H1 (cell line): ENCODE measurements at regions not wholly inside any gene's neighbourhood (a gene's known extent, or its start where the extent isn't known, plus 50 kb on each side); places are given as distances from the start of the nearest gene placed in this dataset.

Experiments used
- CTCF ChIA-PET: fragments of 300-600 bp; sonication (Branson Sonifier 250); formaldehyde crosslinking; loops from one replicate; lab custom pipeline; 2021; ENCODE audit not compliant: partially characterized antibody; lab: Charles Lee
- POLR2A ChIA-PET: fragments of 300-600 bp; sonication (Branson Sonifier 250); formaldehyde crosslinking; loops from one replicate; lab custom pipeline; 2021; ENCODE audit warnings: inconsistent platforms; ENCODE audit not compliant: partially characterized antibody; lab: Charles Lee
- DNase-seq, 2 experiments: peaks; one replicate each; pipeline versions ENCODE4 v3.0.0 to v3.0.0-alpha.2; 2010 to 2022; ENCODE audit warnings: low spot score in 2 of 2, low read depth in 1 of 2, mixed read lengths in 1 of 2
- FAIRE-seq: peaks from 2 replicates; lab custom pipeline; 2011; peaks lifted over from hg19 to GRCh38; lab: Jason Lieb, UNC
- H2AFZ ChIP-seq: 2 replicates; pipeline ENCODE4 v1.8.1; 2012; ENCODE audit warnings: low read length, inconsistent platforms
- H2AK5ac ChIP-seq: 2 replicates; pipeline ENCODE4 v1.6.1; 2013; ENCODE audit warnings: low read depth, low read length
- H2BK120ac ChIP-seq: replicated peaks from 2 replicates; pipeline ENCODE3; 2013; ENCODE audit warnings: low read depth, low read length, inconsistent platforms
- H2BK12ac ChIP-seq: 2 replicates; pipeline ENCODE4 v1.6.1; 2013; ENCODE audit warnings: low read depth, low read length
- H2BK15ac ChIP-seq: 2 replicates; pipeline ENCODE4 v1.6.1; 2013; ENCODE audit warnings: low read length
- H2BK20ac ChIP-seq: 2 replicates; pipeline ENCODE4 v1.6.1; 2013; ENCODE audit warnings: low read length
- H2BK5ac ChIP-seq: 2 replicates; pipeline ENCODE4 v1.6.1; 2013; ENCODE audit warnings: low read depth, low read length
- H3K14ac ChIP-seq: 2 replicates; pipeline ENCODE4 v1.6.1; 2013; ENCODE audit warnings: inconsistent platforms; ENCODE audit not compliant: insufficient read length
- H3K18ac ChIP-seq: 2 replicates; pipeline ENCODE4 v1.6.1; 2013; ENCODE audit warnings: low read length; ENCODE audit errors: extremely low read depth
- H3K23ac ChIP-seq: 2 replicates; pipeline ENCODE4 v1.6.1; 2013; ENCODE audit warnings: inconsistent platforms; ENCODE audit not compliant: insufficient read length
- H3K23me2 ChIP-seq: 2 replicates; pipeline ENCODE4 v1.6.1; 2013; ENCODE audit warnings: low read depth, low read length
- H3K27ac ChIP-seq: 2 replicates; pipeline ENCODE4 v1.6.1; 2011; ENCODE audit warnings: low read depth, low read length, inconsistent platforms
- H3K27me3 ChIP-seq, 4 experiments: replicated peaks in 1 of 4; 1 replicate in 1 of 4; 2 replicates in 3 of 4; pipeline versions ENCODE4 v1.6.1 to v1.8.1; 2011 to 2013; ENCODE audit warnings: low read length in 3 of 4, mild to moderate bottlenecking in 3 of 4, inconsistent platforms in 2 of 4, mixed read lengths in 2 of 4, moderate library complexity in 1 of 4; ENCODE audit not compliant: control insufficient read depth in 3 of 4, insufficient read depth in 3 of 4; ENCODE audit errors: extremely low read depth in 1 of 4
- H3K36me3 ChIP-seq, 4 experiments: 2 replicates each; pipeline versions ENCODE4 v1.6.1 to v1.8.1; 2011 to 2013; ENCODE audit warnings: mild to moderate bottlenecking in 4 of 4, low read length in 3 of 4, moderate library complexity in 2 of 4, control low read depth in 1 of 4, inconsistent platforms in 1 of 4; ENCODE audit not compliant: insufficient read depth in 4 of 4, control insufficient read depth in 2 of 4
- H3K4ac ChIP-seq: replicated peaks from 2 replicates; pipeline ENCODE3; 2013; ENCODE audit warnings: low read length, low read depth, mixed read lengths, inconsistent platforms; ENCODE audit not compliant: insufficient read length
- H3K4me1 ChIP-seq, 4 experiments: replicated peaks in 1 of 4; 1 replicate in 1 of 4; 2 replicates in 3 of 4; pipeline versions ENCODE4 v1.6.1 to v1.8.1; 2011 to 2013; ENCODE audit warnings: low read length in 3 of 4, inconsistent platforms in 2 of 4, mixed read lengths in 1 of 4; ENCODE audit not compliant: insufficient read depth in 4 of 4, control insufficient read depth in 3 of 4
- H3K4me2 ChIP-seq, 2 experiments: 2 replicates each; pipeline versions ENCODE4 v1.6.1 to v1.8.1; 2011 to 2013; ENCODE audit warnings: low read depth in 2 of 2, low read length in 2 of 2, control low read depth in 1 of 2, inconsistent platforms in 1 of 2, mild to moderate bottlenecking in 1 of 2; ENCODE audit not compliant: insufficient read depth in 1 of 2
- H3K4me3 ChIP-seq, 4 experiments: fragments of 200-600, 300-600 bp in 1 of 4; sonication (generic), shearing (Covaris generic), sonication (Bioruptor Twin) in 1 of 4; 2 replicates each; pipeline versions ENCODE4 v1.5.1 to v1.8.1; 2011 to 2016; ENCODE audit warnings: low read length in 4 of 4, low read depth in 3 of 4, control low read depth in 2 of 4, inconsistent platforms in 2 of 4, mild to moderate bottlenecking in 2 of 4, mixed read lengths in 1 of 4, moderate library complexity in 1 of 4; ENCODE audit not compliant: insufficient read depth in 2 of 4; ENCODE audit errors: extremely low read depth in 1 of 4
- H3K56ac ChIP-seq: replicated peaks from 2 replicates; pipeline ENCODE3; 2013; ENCODE audit warnings: low read depth, mild to moderate bottlenecking, mixed read lengths, low read length, inconsistent platforms; ENCODE audit not compliant: insufficient read length
- H3K79me1 ChIP-seq: 2 replicates; pipeline ENCODE4 v1.6.1; 2013; ENCODE audit warnings: low read depth, low read length, control low read depth
- H3K79me2 ChIP-seq, 2 experiments: 2 replicates each; pipeline versions ENCODE4 v1.6.1 to v1.8.1; 2012 to 2013; ENCODE audit warnings: low read length in 2 of 2, mild to moderate bottlenecking in 2 of 2, inconsistent platforms in 1 of 2; ENCODE audit not compliant: insufficient read depth in 2 of 2, control insufficient read depth in 1 of 2
- H3K9ac ChIP-seq, 4 experiments: replicated peaks in 1 of 4; 1 replicate in 1 of 4; 2 replicates in 3 of 4; pipeline versions ENCODE4 v1.6.1 to v1.8.1; 2011 to 2013; ENCODE audit warnings: low read depth in 3 of 4, low read length in 3 of 4, control low read depth in 2 of 4, mild to moderate bottlenecking in 2 of 4, moderate library complexity in 2 of 4, inconsistent platforms in 1 of 4; ENCODE audit errors: extremely low read depth in 1 of 4
- H3K9me3 ChIP-seq, 2 experiments: 2 replicates each; pipeline versions ENCODE4 v1.6.1 to v1.8.1; 2012 to 2013; ENCODE audit warnings: mild to moderate bottlenecking in 2 of 2, moderate library complexity in 2 of 2, control low read depth in 1 of 2, inconsistent platforms in 1 of 2, low read depth in 1 of 2, low read length in 1 of 2, mixed read lengths in 1 of 2; ENCODE audit not compliant: insufficient read depth in 2 of 2
- H4K20me1 ChIP-seq, 2 experiments: replicated peaks in 1 of 2; 2 replicates each; pipeline versions ENCODE3 to v1.8.1; 2011 to 2013; ENCODE audit warnings: inconsistent platforms in 2 of 2, low read length in 2 of 2, mild to moderate bottlenecking in 1 of 2; ENCODE audit not compliant: insufficient read depth in 2 of 2, control insufficient read depth in 1 of 2
- H4K5ac ChIP-seq: 2 replicates; pipeline ENCODE4 v1.6.1; 2013; ENCODE audit warnings: low read length, low read depth, mixed read lengths, inconsistent platforms; ENCODE audit not compliant: insufficient read length
- H4K8ac ChIP-seq: 2 replicates; pipeline ENCODE4 v1.8.0; 2013; ENCODE audit warnings: mild to moderate bottlenecking, moderate library complexity, low read length, inconsistent platforms; ENCODE audit not compliant: insufficient read depth; ENCODE audit errors: extremely low read depth
- H4K91ac ChIP-seq: replicated peaks from 2 replicates; pipeline ENCODE3; 2013; ENCODE audit warnings: low read length, mixed read lengths, inconsistent platforms; ENCODE audit not compliant: insufficient read length
- CTBP2 ChIP-seq: IDR thresholded peaks from 2 replicates; pipeline ENCODE4 v1.7.0; 2011; ENCODE audit warnings: borderline replicate concordance, mild to moderate bottlenecking, moderate library complexity, mixed read lengths, low read length; ENCODE audit not compliant: insufficient read depth, insufficient read length
- FOSL1 ChIP-seq: IDR thresholded peaks from 2 replicates; pipeline ENCODE4 v1.6.1; 2011; ENCODE audit warnings: mild to moderate bottlenecking, low read depth, low read length, moderate library complexity; ENCODE audit not compliant: insufficient read depth
- TBP ChIP-seq: IDR thresholded peaks from 2 replicates; pipeline ENCODE4 v1.6.1; 2011; ENCODE audit warnings: low read depth, low read length, improper control_type of control experiment
- WGBS, 2 experiments: shearing (Covaris generic) in 1 of 2; methylation state at CpG; one replicate each; pipeline versions ENCODE4 v1.1.6 to v1.1.7; 2013 to 2015; ENCODE audit warnings: low lambda C conversion rate in 2 of 2, mixed read lengths in 2 of 2, inconsistent platforms in 1 of 2, low coverage in 1 of 2, missing lambda C conversion rate in 1 of 2; ENCODE audit not compliant: insufficient replicate concordance in 2 of 2, insufficient coverage in 1 of 2, insufficient read length in 1 of 2; ENCODE audit errors: extremely low coverage in 1 of 2, missing lambda C conversion rate in 1 of 2; 5-methylcytosine and 5-hydroxymethylcytosine counted together
- TF ChIP-seq, protein P1 (sequence below): IDR thresholded peaks from 2 replicates; pipeline ENCODE4 v1.6.1; 2012; ENCODE audit warnings: low read length, inconsistent platforms

- no peak overlapping the region for H4K5ac ChIP-seq
- no peak overlapping the region for H3K27ac ChIP-seq
- H2AFZ ChIP-seq: no peak overlapping the region
- no peak overlapping the region for H2BK15ac ChIP-seq
- H3K18ac ChIP-seq: no peak overlapping the region
- CTCF ChIA-PET: no interaction called here
- no peaks in the 10 kb centered on the region for H4K20me1 ChIP-seq
- no peak overlapping the region for H2BK120ac ChIP-seq
- WGBS, 2 experiments: 67% methylated on average over 1 of the region's 1 CpG; no CpG with 5 or more reads in 1 of the 2 experiments
- no peak overlapping the region for H2AK5ac ChIP-seq
- H3K56ac ChIP-seq: no peak overlapping the region
- no peak overlapping the region for H3K9ac ChIP-seq
- H3K4me1 ChIP-seq: no peaks in the 10 kb centered on the region
- H3K79me2 ChIP-seq: no peaks in the 10 kb centered on the region
- H3K79me1 ChIP-seq: no peaks in the 10 kb centered on the region
- no peak overlapping the region for H2BK12ac ChIP-seq
- no peak overlapping the region for H3K4me3 ChIP-seq
- H3K4me2 ChIP-seq: no peak overlapping the region
- H3K4ac ChIP-seq: no peak overlapping the region
- no peak overlapping the region for H3K23ac ChIP-seq
- peaks cover 12 to 37% of the 10 kb centered on the region in 2 experiments; a peak in 3 of 4 replicates for H3K9me3 ChIP-seq
- no peaks in the 10 kb centered on the region for H3K27me3 ChIP-seq
- POLR2A ChIA-PET: no interaction called here
- H3K23me2 ChIP-seq: no peaks in the 10 kb centered on the region
- H2BK5ac ChIP-seq: no peak overlapping the region
- H3K14ac ChIP-seq: no peak overlapping the region
- DNase-seq: no peak
- no peak for TF ChIP-seq TBP
- TF ChIP-seq FOSL1: no peak
- TF ChIP-seq CTBP2: no peak
- TF ChIP-seq, protein P1, sequence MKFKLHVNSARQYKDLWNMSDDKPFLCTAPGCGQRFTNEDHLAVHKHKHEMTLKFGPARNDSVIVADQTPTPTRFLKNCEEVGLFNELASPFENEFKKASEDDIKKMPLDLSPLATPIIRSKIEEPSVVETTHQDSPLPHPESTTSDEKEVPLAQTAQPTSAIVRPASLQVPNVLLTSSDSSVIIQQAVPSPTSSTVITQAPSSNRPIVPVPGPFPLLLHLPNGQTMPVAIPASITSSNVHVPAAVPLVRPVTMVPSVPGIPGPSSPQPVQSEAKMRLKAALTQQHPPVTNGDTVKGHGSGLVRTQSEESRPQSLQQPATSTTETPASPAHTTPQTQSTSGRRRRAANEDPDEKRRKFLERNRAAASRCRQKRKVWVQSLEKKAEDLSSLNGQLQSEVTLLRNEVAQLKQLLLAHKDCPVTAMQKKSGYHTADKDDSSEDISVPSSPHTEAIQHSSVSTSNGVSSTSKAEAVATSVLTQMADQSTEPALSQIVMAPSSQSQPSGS: no peak
- no peak overlapping the region for H4K8ac ChIP-seq
- no peak overlapping the region for H4K91ac ChIP-seq
- H2BK20ac ChIP-seq: no peak overlapping the region
- H3K36me3 ChIP-seq: no peaks in the 10 kb centered on the region
- FAIRE-seq: no peak
Measured at GRCh38 chrY:7944135-7944534, 1032.6 kb upstream of the AMELY start.
